ENCODE measurements at regions not wholly inside any gene's neighbourhood (a gene's known extent, or its start where the extent isn't known, plus 50 kb on each side); places are given as distances from the start of the nearest gene placed in this dataset.
"Not testable (repeated sequence)": the region's sequence is repeated elsewhere in the genome, so short reads cannot be mapped to it uniquely, and the experiment has no call there.

- H3K4me1 ChIP-seq (ENCODE audit: control insufficient read depth, insufficient read depth, low read length, poor library complexity, severe bottlenecking); H3K27ac Mint-ChIP-seq; H3K27me3 ChIP-seq (ENCODE audit: control insufficient read depth, insufficient read depth, low read length); H3K4me3 ChIP-seq (ENCODE audit: low read depth, low read length); H3K4me3 Mint-ChIP-seq; H3K9me3 Mint-ChIP-seq; H3K27ac ChIP-seq (ENCODE audit: insufficient read depth, low read length, poor library complexity, severe bottlenecking); H3K27me3 Mint-ChIP-seq; ATAC-seq (ENCODE audit: low read depth in 2 of 2); H3K9me3 ChIP-seq (ENCODE audit: control insufficient read depth in 2 of 2, low read length in 2 of 2); H3K36me3 ChIP-seq (ENCODE audit: control insufficient read depth, insufficient read depth, low read length); DNase-seq: not testable (repeated sequence)
- Mint-ChIP-seq H3K36me3 (peaks cover 12% of the 10 kb centered on the region), H3K4me1 (peaks cover 0 to 10% (median 0%) of the 10 kb centered on the region in 4 donors)
Observed at GRCh38 chr7:5121256-5121655, 68.8 kb upstream of the WIPI2 start.

- H3K4me3 ChIP-seq (ENCODE audit: low read depth, low read length); H3K9me3 ChIP-seq (ENCODE audit: control insufficient read depth in 2 of 2, low read length in 2 of 2); H3K9me3 Mint-ChIP-seq; H3K36me3 ChIP-seq (ENCODE audit: control insufficient read depth, insufficient read depth, low read length); H3K27me3 ChIP-seq (ENCODE audit: control insufficient read depth, insufficient read depth, low read length); H3K36me3 Mint-ChIP-seq; H3K27me3 Mint-ChIP-seq; H3K4me1 ChIP-seq (ENCODE audit: control insufficient read depth, insufficient read depth, low read length, poor library complexity, severe bottlenecking): not testable (repeated sequence)
- peak overlapping the region; percentile 6 for H3K27ac ChIP-seq (ENCODE audit: insufficient read depth, low read length, poor library complexity, severe bottlenecking)
- DNase-seq, result peak in 2 of 3 donors; percentile 43 to 75
- Mint-ChIP-seq H3K27ac (peak overlapping the region; percentile 48 to 90 (median 86)), H3K4me3 (peak overlapping the region; percentile 1 to 65 (median 56)), H3K4me1 (peaks cover 0 to 46% (median 24%) of the 10 kb centered on the region in 4 donors)
- ATAC-seq (ENCODE audit: low read depth in 2 of 2), result peak; percentile 71 to 78
Observed at GRCh38 chr7:5131238-5131637, 58.8 kb upstream of the WIPI2 start.

GRCh38 chr7:5132539-5132938, 57.5 kb upstream of the WIPI2 start:
- peak overlapping the region in 2 of 3 donors; percentile 71 to 86 for H3K27ac Mint-ChIP-seq
- no peaks in the 10 kb centered on the region for H3K27me3 Mint-ChIP-seq
- H3K36me3 Mint-ChIP-seq, result no peaks in the 10 kb centered on the region
- H3K4me3 Mint-ChIP-seq, result peak overlapping the region in 1 of 4 donors; percentile 51
- peaks cover 0 to 46% (median 23%) of the 10 kb centered on the region in 4 donors for H3K4me1 Mint-ChIP-seq
- no peak for DNase-seq
- H3K9me3 Mint-ChIP-seq, result no peaks in the 10 kb centered on the region
- no peak for ATAC-seq (ENCODE audit: low read depth in 2 of 2)
- no peak overlapping the region for H3K4me3 ChIP-seq (ENCODE audit: low read depth, low read length)
- no peak overlapping the region for H3K27ac ChIP-seq (ENCODE audit: insufficient read depth, low read length, poor library complexity, severe bottlenecking)
- H3K4me1 ChIP-seq (ENCODE audit: control insufficient read depth, insufficient read depth, low read length, poor library complexity, severe bottlenecking), result peaks cover 9% of the 10 kb centered on the region
- H3K27me3 ChIP-seq (ENCODE audit: control insufficient read depth, insufficient read depth, low read length), result no peaks in the 10 kb centered on the region
- no peaks in the 10 kb centered on the region for H3K9me3 ChIP-seq (ENCODE audit: control insufficient read depth in 2 of 2, low read length in 2 of 2)
- H3K36me3 ChIP-seq (ENCODE audit: control insufficient read depth, insufficient read depth, low read length), result no peaks in the 10 kb centered on the region

- peak in 1 of 3 donors; percentile 56 for DNase-seq
- Histone ChIP-seq H3K27ac (ENCODE audit: insufficient read depth, low read length, poor library complexity, severe bottlenecking) (no peak overlapping the region), H3K27me3 (ENCODE audit: control insufficient read depth, insufficient read depth, low read length) (no peaks in the 10 kb centered on the region), H3K4me1 (ENCODE audit: control insufficient read depth, insufficient read depth, low read length, poor library complexity, severe bottlenecking) (peaks cover 11% of the 10 kb centered on the region), H3K4me3 (ENCODE audit: low read depth, low read length) (no peak overlapping the region), H3K36me3 (ENCODE audit: control insufficient read depth, insufficient read depth, low read length) (no peaks in the 10 kb centered on the region), H3K9me3 (ENCODE audit: control insufficient read depth in 2 of 2, low read length in 2 of 2) (no peaks in the 10 kb centered on the region)
- Mint-ChIP-seq H3K27me3 (no peaks in the 10 kb centered on the region), H3K36me3 (no peaks in the 10 kb centered on the region), H3K4me1 (peaks cover 0 to 31% (median 16%) of the 10 kb centered on the region in 4 donors), H3K4me3 (peak overlapping the region in 1 of 4 donors; percentile 56), H3K9me3 (no peaks in the 10 kb centered on the region), H3K27ac (peak overlapping the region in 1 of 3 donors; percentile 52)
- ATAC-seq (ENCODE audit: low read depth in 2 of 2), result no peak
Observed at GRCh38 chr7:5139998-5140397, 50.0 kb upstream of the WIPI2 start.
